Endodermal cell (in vitro differentiated cells): ENCODE measurements at regions not wholly inside any gene's neighbourhood (a gene's known extent, or its start where the extent isn't known, plus 50 kb on each side); places are given as distances from the start of the nearest gene placed in this dataset.

Experiments
- DNase-seq: peaks from one replicate; pipeline ENCODE4 v3.0.0-alpha.2; 2017
- H3K27ac ChIP-seq: 2 replicates; pipeline ENCODE4 v1.5.1; 2013; ENCODE audit warnings: mild to moderate bottlenecking, low read depth, low read length, moderate library complexity
- H3K27me3 ChIP-seq: 2 replicates; pipeline ENCODE4 v1.6.1; 2013; ENCODE audit warnings: mild to moderate bottlenecking, low read length, moderate library complexity; ENCODE audit not compliant: insufficient read depth, control insufficient read depth, poor library complexity, severe bottlenecking
- H3K36me3 ChIP-seq: 2 replicates; pipeline ENCODE4 v1.7.0; 2013; ENCODE audit warnings: mild to moderate bottlenecking, low read length, moderate library complexity; ENCODE audit not compliant: control insufficient read depth, insufficient read depth
- H3K4me1 ChIP-seq: one replicate; pipeline ENCODE4 v1.7.0; 2013; ENCODE audit warnings: low read length; ENCODE audit not compliant: control insufficient read depth, insufficient read depth
- H3K4me3 ChIP-seq: 2 replicates; pipeline ENCODE4 v1.5.1; 2013; ENCODE audit warnings: mild to moderate bottlenecking, low read length, moderate library complexity
- H3K9ac ChIP-seq: 2 replicates; pipeline ENCODE4 v1.6.1; 2013; ENCODE audit warnings: mild to moderate bottlenecking, low read length, moderate library complexity; ENCODE audit not compliant: poor library complexity, severe bottlenecking; ENCODE audit errors: extremely low read depth
- H3K9me3 ChIP-seq: 2 replicates; pipeline ENCODE4 v1.6.1; 2013; ENCODE audit warnings: mild to moderate bottlenecking, low read length, moderate library complexity; ENCODE audit not compliant: control insufficient read depth
- H3K27ac Mint-ChIP-seq: 2 replicates; pipeline ENCODE4 v1.8.0; 2020; ENCODE audit warnings: mixed read lengths
- H3K27me3 Mint-ChIP-seq: 2 replicates; pipeline ENCODE4 v1.8.0; 2021; ENCODE audit warnings: mild to moderate bottlenecking, mixed read lengths; ENCODE audit not compliant: insufficient read depth
- H3K36me3 Mint-ChIP-seq: 2 replicates; pipeline ENCODE4 v1.8.0; 2020; ENCODE audit warnings: low read depth, mixed read lengths
- H3K4me1 Mint-ChIP-seq: 2 replicates; pipeline ENCODE4 v1.8.0; 2020; ENCODE audit warnings: mixed read lengths
- H3K4me3 Mint-ChIP-seq: 2 replicates; pipeline ENCODE4 v1.8.0; 2020; ENCODE audit warnings: mild to moderate bottlenecking, moderate library complexity, mixed read lengths
- H3K9me3 Mint-ChIP-seq: 2 replicates; pipeline ENCODE4 v1.8.0; 2020; ENCODE audit warnings: mild to moderate bottlenecking, mixed read lengths
- CTCF ChIP-seq: fragments of 200-600 bp; sonication (generic); conservative IDR thresholded peaks from 2 replicates; pipeline ENCODE4 v1.5.0; 2021; ENCODE audit warnings: antibody characterized with exemption, mild to moderate bottlenecking
- WGBS, 2 experiments: methylation state at CpG; one replicate each; pipeline versions ENCODE4 v1.1.5 to v1.1.7; 2013; ENCODE audit warnings: missing lambda C conversion rate in 2 of 2, mixed read lengths in 1 of 2; ENCODE audit not compliant: insufficient coverage in 1 of 2, insufficient read length in 1 of 2; 5-methylcytosine and 5-hydroxymethylcytosine counted together

DNA sequence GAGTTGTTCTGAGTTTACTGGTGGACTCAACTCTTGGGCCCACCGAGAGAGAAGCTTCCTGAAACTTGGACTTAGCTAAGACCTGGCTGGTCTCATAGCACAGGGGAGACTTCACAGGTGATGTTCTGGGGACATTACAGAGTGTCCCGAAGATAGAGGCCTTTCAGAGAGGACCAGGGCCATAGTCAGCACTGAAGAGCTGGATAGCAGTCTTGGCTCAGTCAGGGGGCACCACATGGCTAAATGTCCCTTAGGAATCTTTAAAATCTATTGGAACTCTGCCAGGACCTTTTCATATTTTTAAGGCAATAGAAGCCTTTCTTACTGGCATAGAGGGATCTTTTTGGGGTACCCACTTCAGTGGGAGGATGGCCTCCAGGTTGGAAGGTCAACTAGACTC, 59.8 kb upstream of the CPLX2 start:
- Histone ChIP-seq H3K27me3 (no peaks in the 10 kb centered on the region), H3K9me3 (no peaks in the 10 kb centered on the region), H3K36me3 (no peaks in the 10 kb centered on the region), H3K27ac (no peak overlapping the region), H3K4me1 (no peaks in the 10 kb centered on the region), H3K4me3 (no peak overlapping the region), H3K9ac (no peak overlapping the region)
- Mint-ChIP-seq H3K27ac (no peak overlapping the region), H3K36me3 (no peaks in the 10 kb centered on the region), H3K4me1 (no peaks in the 10 kb centered on the region), H3K9me3 (no peaks in the 10 kb centered on the region), H3K27me3 (peaks cover 2% of the 10 kb centered on the region), H3K4me3 (no peak overlapping the region)
- 88 to 90% methylated on average over 1 to 2 of the region's 2 CpGs for WGBS, 2 experiments
- TF ChIP-seq CTCF: no peak
- DNase-seq: no peak

DNA sequence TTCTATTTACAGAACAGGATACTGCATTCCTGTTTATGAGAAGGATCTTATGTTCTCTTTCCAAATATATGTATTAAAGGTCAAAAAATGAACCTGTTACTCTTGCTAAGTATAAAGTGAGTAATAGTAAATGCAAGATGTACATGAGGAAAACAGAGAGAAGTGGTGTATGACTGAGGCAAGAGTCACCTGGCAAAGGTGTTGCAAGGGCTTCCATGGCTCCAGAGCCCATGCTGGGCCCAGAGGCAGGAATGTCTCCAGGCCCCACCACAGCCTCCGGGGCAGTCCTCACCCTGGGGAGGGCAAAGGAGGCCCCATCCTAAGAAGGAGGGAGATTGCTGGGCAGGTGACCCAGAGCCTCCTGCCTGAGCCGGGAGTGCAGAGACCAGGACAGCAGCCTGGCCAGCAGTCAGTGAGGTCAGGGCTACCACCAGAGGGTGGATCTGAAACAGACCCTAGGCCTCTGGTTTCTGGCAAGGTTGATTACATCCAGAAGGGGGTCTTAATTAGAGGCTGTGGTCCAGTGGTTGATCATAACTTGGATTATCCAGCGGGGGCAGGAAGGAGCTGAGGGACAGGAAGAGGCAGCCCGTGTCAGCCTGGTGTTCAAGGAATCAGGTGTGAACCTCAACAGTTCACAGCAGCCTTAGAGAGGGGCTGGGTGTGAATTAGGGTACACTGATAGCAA, 57.3 kb upstream of the CPLX2 start:
- Mint-ChIP-seq H3K9me3 (no peaks in the 10 kb centered on the region), H3K27me3 (peaks cover 2% of the 10 kb centered on the region), H3K36me3 (no peaks in the 10 kb centered on the region), H3K4me3 (no peak overlapping the region), H3K27ac (no peak overlapping the region), H3K4me1 (no peaks in the 10 kb centered on the region)
- 90 to 100% methylated on average over 4 of the region's 4 CpGs for WGBS, 2 experiments
- no peaks in the 10 kb centered on the region for H3K9me3 ChIP-seq
- no peaks in the 10 kb centered on the region for H3K4me1 ChIP-seq
- H3K27me3 ChIP-seq: no peaks in the 10 kb centered on the region
- no peak overlapping the region for H3K27ac ChIP-seq
- no peak overlapping the region for H3K9ac ChIP-seq
- no peak overlapping the region for H3K4me3 ChIP-seq
- peak; percentile 31 for DNase-seq
- no peak for TF ChIP-seq CTCF
- no peaks in the 10 kb centered on the region for H3K36me3 ChIP-seq

- no peak for TF ChIP-seq CTCF
- no peaks in the 10 kb centered on the region for H3K4me1 ChIP-seq
- Mint-ChIP-seq H3K36me3 (no peaks in the 10 kb centered on the region), H3K27me3 (no peaks in the 10 kb centered on the region), H3K9me3 (no peaks in the 10 kb centered on the region), H3K4me1 (no peaks in the 10 kb centered on the region), H3K27ac (no peak overlapping the region), H3K4me3 (no peak overlapping the region)
- no peaks in the 10 kb centered on the region for H3K27me3 ChIP-seq
- no peak overlapping the region for H3K9ac ChIP-seq
- H3K27ac ChIP-seq: no peak overlapping the region
- H3K4me3 ChIP-seq: no peak overlapping the region
- 89 to 94% methylated on average over 5 to 10 of the region's 10 CpGs for WGBS, 2 experiments
- H3K36me3 ChIP-seq: no peaks in the 10 kb centered on the region
- DNase-seq: peak; percentile 36
- no peaks in the 10 kb centered on the region for H3K9me3 ChIP-seq
Observed at GRCh38 chr5:175814691-175815090, 56.7 kb upstream of the CPLX2 start.
